ENCODE measurements at regions not wholly inside any gene's neighbourhood (a gene's known extent, or its start where the extent isn't known, plus 50 kb on each side); places are given as distances from the start of the nearest gene placed in this dataset.

DNA sequence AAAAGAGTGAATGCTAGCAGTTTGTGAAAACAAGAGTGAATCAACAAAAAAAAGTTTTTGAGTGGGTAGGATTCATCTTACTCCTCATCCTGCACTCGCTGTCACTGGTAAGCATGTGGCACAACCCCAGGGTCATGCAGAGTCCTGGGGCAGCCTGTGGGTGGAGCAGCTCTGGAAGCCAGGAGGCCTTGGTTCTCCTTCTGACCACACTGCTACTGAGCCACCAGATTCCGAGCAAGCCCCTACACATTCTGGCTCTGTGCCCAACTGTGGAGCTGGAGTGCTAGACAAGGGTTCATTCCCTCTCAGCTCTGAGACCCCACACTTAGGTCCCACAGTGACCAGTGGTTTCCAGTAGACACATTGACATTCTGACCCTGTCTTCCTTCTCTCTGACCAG, 670.6 kb downstream of the BCL11A start:
- no peaks in the 10 kb centered on the region for H3K36me3 Mint-ChIP-seq (ENCODE audit: insufficient read depth)
- no peaks in the 10 kb centered on the region for H3K27me3 Mint-ChIP-seq (ENCODE audit: low read depth)
- peaks cover 24% of the 10 kb centered on the region for H3K4me1 Mint-ChIP-seq (ENCODE audit: low read depth)
- no peak overlapping the region for H3K4me3 Mint-ChIP-seq
- H3K9me3 Mint-ChIP-seq = no peaks in the 10 kb centered on the region
- ATAC-seq = no peak
- DNase-seq = no peak

DNA sequence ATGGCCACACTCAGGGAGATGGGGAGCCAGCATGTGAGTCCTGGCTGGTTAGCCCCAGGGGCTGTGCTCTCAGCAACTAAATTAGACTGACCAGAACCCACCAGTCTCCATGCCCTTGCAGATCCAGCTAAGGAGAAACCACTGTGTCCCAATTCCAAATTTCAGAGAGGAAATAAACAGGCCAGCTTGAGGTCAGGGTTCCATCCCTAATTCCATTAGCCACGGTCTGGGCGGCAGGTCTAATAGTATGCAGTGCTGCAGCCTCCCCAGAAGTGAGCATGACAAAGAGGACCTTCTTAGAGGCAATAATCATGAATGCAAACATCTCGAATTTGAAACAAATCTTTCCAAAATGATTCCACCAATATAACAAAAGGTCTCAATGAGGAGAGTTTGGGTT, 671.2 kb downstream of the BCL11A start:
- H3K27me3 Mint-ChIP-seq (ENCODE audit: low read depth) = no peaks in the 10 kb centered on the region
- H3K36me3 Mint-ChIP-seq (ENCODE audit: insufficient read depth) = no peaks in the 10 kb centered on the region
- no peaks in the 10 kb centered on the region for H3K9me3 Mint-ChIP-seq
- no peak overlapping the region for H3K4me3 Mint-ChIP-seq
- peaks cover 18% of the 10 kb centered on the region for H3K4me1 Mint-ChIP-seq (ENCODE audit: low read depth)
- ATAC-seq = no peak
- no peak for DNase-seq

DNA sequence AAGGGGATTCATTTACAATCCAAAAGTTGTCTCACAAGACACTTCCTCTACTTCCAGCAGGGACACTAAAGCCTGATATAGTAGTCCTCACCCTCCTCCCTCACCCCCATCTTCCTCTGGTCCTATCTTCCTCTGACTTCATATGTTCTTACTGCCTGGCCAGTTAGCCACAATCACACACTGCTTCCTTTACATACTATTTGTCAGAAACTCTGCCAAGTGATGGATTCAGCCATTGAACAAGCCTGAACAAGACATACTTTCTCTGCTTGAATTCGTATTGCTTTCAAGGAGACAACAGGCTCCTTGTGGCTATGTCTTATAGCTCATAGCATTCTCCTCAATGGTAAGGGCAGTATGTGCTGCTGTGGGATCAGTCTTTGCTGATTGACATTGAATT, 672.2 kb downstream of the BCL11A start:
- no peak for ATAC-seq

DNA sequence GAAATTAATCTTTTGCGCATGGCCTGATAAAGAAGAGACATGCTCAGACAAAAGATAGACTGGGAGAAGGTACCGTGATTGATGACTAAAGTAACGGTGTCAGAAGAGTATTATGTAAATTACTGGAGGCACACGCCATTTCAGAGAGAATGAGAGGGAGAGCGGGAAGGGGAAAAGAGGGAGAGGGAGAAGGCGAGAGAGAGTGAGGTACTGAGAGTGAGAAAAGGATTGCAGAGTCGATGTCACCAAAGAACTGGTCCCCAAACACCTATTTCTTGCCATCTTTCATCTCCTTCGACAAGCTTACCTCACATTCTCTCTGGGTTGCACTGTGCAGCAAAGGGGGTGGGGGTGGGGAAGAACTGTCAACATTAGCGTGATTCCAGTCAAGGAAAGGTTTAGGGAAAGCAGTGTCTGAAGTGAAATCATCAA, 673.7 kb downstream of the BCL11A start:
- no peak for DNase-seq
- Mint-ChIP-seq H3K27me3 (ENCODE audit: low read depth) (no peaks in the 10 kb centered on the region), H3K36me3 (ENCODE audit: insufficient read depth) (no peaks in the 10 kb centered on the region), H3K4me3 (no peak overlapping the region), H3K4me1 (ENCODE audit: low read depth) (no peaks in the 10 kb centered on the region), H3K9me3 (no peaks in the 10 kb centered on the region)
- ATAC-seq = no peak

More for the DNA sequence above, 672.2 kb downstream of the BCL11A start:
- Mint-ChIP-seq H3K27me3 (ENCODE audit: low read depth) (no peaks in the 10 kb centered on the region), H3K36me3 (ENCODE audit: insufficient read depth) (no peaks in the 10 kb centered on the region), H3K9me3 (no peaks in the 10 kb centered on the region), H3K4me3 (no peak overlapping the region), H3K4me1 (ENCODE audit: low read depth) (peaks cover 9% of the 10 kb centered on the region)
- no peak for DNase-seq

DNA sequence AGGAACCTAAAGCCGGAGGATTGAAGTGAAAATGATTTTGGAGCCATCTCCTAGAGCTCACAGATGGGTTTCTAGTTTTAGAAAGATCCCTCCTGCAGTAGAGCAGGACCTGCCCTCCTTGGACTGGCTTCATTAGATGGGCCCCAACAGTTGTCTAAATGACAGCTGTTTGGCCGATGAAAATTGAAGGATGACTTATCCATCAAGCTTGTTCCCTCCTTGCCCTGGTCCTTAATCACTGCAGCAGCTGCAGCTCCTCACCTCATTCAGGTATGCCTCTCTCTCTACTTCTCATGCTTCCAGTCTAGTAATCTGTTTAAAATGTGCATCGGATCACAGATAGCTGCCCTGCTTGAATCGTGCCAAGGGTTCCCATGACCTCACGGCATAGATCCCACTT, 677.6 kb downstream of the BCL11A start:
- DNase-seq (no peak), ATAC-seq (no peak)
- Mint-ChIP-seq H3K27me3 (ENCODE audit: low read depth) (no peaks in the 10 kb centered on the region), H3K4me1 (ENCODE audit: low read depth) (no peaks in the 10 kb centered on the region), H3K36me3 (ENCODE audit: insufficient read depth) (no peaks in the 10 kb centered on the region), H3K9me3 (no peaks in the 10 kb centered on the region), H3K4me3 (no peak overlapping the region)

DNA sequence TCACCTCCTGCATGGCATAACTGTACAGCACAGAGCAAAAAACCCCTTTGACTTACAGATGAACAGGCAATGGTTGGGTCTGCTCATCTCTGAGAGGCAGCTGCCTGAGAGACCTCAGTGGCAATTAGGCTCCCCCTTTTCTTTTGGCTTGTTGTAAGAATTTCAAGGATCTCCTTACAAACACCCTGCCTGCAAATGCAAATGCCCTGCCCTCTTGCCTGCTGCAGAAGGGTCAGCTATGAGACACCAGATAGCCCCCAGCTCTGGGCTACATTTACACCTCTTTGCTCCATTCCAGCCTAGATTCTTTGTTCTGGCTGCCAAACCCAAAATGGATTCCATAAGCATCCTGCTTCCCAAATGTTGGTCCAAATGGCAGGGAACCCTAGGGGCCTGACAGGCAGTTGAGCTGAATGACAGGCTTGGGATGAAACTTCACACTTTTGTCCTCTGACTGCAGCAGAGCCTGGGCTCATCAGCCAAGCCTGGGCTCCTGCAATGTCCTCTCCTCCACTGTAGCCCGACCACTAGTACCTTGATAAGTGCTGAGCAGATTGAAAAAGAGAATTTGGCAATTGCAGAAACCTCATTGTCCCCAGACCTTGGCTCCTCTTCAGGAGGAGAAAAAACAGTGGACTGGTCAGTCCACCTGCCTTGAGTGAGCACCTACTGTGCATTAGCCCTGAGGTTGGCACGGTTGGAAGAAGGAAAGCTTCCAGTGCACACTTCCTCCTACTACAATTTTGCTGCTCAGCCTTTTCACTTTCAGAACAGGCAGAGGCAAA, 678.3 kb downstream of the BCL11A start:
- no peaks in the 10 kb centered on the region for H3K27me3 Mint-ChIP-seq (ENCODE audit: low read depth)
- H3K36me3 Mint-ChIP-seq (ENCODE audit: insufficient read depth) = no peaks in the 10 kb centered on the region
- no peaks in the 10 kb centered on the region for H3K4me1 Mint-ChIP-seq (ENCODE audit: low read depth)
- no peak for ATAC-seq
- H3K4me3 Mint-ChIP-seq = no peak overlapping the region
- no peak for DNase-seq
- no peaks in the 10 kb centered on the region for H3K9me3 Mint-ChIP-seq

DNA sequence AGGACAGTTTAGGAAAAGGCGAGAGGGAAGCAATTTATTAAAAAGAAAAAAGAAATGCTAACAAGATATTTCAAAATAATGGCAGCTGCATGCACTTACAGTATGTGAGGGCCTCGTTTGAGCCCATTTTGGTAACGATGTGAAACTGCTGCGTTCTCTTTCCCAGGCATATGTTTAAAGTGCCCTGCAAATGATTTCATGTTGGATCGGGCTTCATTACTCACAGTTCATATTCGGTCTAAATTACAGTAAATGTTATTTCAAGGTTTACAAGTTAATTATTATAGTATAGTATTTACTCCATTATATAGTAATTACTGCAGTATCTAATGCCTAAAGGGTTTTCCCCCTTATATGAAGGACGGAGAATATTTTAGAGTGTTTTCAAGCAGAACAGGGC, 679.1 kb downstream of the BCL11A start:
- Mint-ChIP-seq H3K36me3 (ENCODE audit: insufficient read depth) (no peaks in the 10 kb centered on the region), H3K27me3 (ENCODE audit: low read depth) (no peaks in the 10 kb centered on the region), H3K9me3 (no peaks in the 10 kb centered on the region), H3K4me1 (ENCODE audit: low read depth) (no peaks in the 10 kb centered on the region), H3K4me3 (no peak overlapping the region)
- DNase-seq (no peak), ATAC-seq (no peak)

DNA sequence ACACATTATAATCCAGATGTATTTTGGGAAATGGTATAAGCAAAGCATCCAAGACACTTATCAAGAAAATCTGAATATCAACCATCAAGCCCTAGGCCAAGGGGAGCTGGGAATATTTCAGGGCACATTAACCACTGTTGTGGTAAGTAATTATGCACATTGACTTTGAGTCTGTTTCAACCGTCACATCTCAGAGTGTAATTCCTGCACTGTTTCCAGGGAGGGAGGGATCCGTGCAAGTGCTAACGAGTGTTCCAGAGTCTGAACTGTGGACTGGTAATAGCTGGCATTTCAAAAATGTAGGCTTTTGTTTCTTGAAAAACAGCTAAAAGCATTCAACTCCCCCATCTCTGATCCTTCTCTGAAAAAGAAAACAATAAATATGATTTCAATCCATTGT, 681.6 kb downstream of the BCL11A start:
- H3K4me1 Mint-ChIP-seq (ENCODE audit: low read depth) = no peaks in the 10 kb centered on the region

DNA sequence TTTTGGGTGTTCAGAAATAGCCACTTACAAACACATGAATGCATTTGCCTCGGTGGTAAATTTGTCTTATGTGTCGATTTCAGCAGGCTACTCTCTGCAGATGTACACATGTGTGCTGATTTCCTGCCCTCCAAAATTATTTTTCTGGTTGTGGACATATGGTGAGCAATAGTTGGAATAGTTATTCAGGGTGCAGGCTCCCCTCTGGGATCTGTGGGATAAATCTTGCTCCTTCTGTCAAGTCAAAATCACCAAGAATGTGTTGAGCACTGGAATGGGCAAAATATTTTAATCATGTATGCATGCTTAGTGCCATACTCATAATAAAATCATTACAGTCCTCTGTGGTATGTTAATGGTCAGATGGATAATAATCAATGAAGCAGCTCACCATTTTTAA, 684.5 kb downstream of the BCL11A start:
- H3K4me1 Mint-ChIP-seq (ENCODE audit: low read depth) = no peaks in the 10 kb centered on the region
- DNase-seq (no peak), ATAC-seq (no peak)
- no peaks in the 10 kb centered on the region for H3K36me3 Mint-ChIP-seq (ENCODE audit: insufficient read depth)
- no peak overlapping the region for H3K4me3 Mint-ChIP-seq
- no peaks in the 10 kb centered on the region for H3K9me3 Mint-ChIP-seq
- H3K27me3 Mint-ChIP-seq (ENCODE audit: low read depth) = no peaks in the 10 kb centered on the region

More for the DNA sequence above, 681.6 kb downstream of the BCL11A start:
- Mint-ChIP-seq H3K4me3 (no peak overlapping the region), H3K27me3 (ENCODE audit: low read depth) (no peaks in the 10 kb centered on the region), H3K36me3 (ENCODE audit: insufficient read depth) (no peaks in the 10 kb centered on the region), H3K9me3 (no peaks in the 10 kb centered on the region)
- no peak for DNase-seq
- ATAC-seq = no peak

DNA sequence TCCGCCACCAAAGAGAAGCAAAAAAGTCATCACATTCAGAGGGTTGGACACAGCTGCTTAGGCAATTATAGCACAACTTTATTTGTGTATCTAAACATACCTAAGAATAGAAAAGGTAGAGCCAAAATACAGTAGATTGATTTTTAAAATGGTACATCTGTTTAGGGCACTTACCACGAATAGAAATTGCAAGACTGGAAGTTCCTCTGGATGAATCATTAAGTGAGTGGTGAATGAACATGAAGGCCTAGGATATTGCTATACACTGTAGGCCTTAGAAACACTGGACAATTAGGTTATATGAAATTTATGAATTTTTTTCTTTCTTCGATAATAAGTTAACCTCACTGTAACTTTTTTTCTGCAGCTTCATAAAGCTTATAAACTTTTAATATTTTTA, 687.0 kb downstream of the BCL11A start:
- Mint-ChIP-seq H3K36me3 (ENCODE audit: insufficient read depth) (no peaks in the 10 kb centered on the region), H3K4me1 (ENCODE audit: low read depth) (no peaks in the 10 kb centered on the region), H3K27me3 (ENCODE audit: low read depth) (no peaks in the 10 kb centered on the region), H3K9me3 (peaks cover 7% of the 10 kb centered on the region), H3K4me3 (no peak overlapping the region)
- DNase-seq = no peak
- ATAC-seq = no peak

DNA sequence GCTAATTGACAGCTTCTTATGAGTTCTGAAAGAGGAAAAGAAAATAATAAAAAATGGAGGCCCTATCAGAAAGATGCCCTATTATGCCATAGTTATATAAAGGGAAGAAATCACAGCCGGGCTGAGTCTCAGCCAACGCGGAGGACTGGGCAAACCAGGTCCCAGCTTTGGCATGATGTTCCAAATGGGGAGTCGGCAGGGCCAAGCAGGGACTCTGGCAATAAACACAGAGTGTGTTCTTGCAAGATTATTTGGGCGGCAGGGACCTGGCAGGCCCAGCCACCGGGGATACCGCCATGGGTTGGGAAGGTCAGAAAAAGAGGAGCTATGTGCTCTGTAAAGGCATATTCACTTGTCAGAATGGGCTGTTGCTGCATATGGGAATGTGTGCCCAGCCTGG, 694.9 kb downstream of the BCL11A start:
- no peaks in the 10 kb centered on the region for H3K4me1 Mint-ChIP-seq (ENCODE audit: low read depth)
- H3K9me3 Mint-ChIP-seq = peaks cover 10% of the 10 kb centered on the region
- no peak for DNase-seq
- no peaks in the 10 kb centered on the region for H3K36me3 Mint-ChIP-seq (ENCODE audit: insufficient read depth)
- ATAC-seq = no peak
- H3K4me3 Mint-ChIP-seq = no peak overlapping the region
- H3K27me3 Mint-ChIP-seq (ENCODE audit: low read depth) = no peaks in the 10 kb centered on the region

DNA sequence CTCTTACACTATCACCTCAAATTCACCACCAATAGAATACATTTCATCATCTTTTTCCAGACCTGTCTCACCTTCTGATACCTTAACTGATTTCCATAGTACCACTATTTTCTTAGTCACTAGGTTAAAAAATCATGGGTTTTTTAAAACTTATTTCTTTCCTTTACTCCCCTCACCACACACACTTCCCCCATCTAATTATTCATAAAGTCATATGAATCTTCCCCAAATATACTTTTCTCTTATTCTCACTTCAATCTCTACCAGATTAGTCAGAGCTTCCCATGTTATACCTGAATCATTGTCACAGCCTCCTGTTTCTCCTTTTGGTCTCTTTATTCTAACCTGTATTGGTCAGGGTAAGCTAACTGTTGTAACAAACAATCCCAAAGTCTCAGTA, 696.3 kb downstream of the BCL11A start:
- Mint-ChIP-seq H3K4me1 (ENCODE audit: low read depth) (no peaks in the 10 kb centered on the region), H3K4me3 (no peak overlapping the region)

DNA sequence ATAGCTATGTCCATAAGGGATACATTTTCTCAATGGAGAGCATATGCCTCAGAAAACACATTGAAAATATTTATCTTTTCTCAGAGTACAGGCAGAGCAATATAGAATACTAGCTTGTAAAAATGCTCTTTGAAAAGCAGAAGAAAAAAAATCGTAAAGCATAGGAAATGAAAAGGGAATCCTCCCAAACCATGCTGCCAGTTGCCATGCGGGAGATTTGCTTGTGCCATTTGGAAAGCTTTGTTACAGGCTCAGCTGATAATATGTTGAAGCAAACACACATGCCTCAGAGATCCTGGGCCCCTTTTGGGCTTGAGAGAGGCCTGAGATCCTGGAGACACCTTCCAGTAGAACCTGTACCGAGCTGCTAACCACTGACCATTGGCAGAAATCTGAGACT, 697.1 kb downstream of the BCL11A start:
- H3K4me1 Mint-ChIP-seq (ENCODE audit: low read depth) = no peaks in the 10 kb centered on the region
- no peaks in the 10 kb centered on the region for H3K36me3 Mint-ChIP-seq (ENCODE audit: insufficient read depth)
- no peak overlapping the region for H3K4me3 Mint-ChIP-seq
- peaks cover 4% of the 10 kb centered on the region for H3K9me3 Mint-ChIP-seq
- DNase-seq = no peak
- no peak for ATAC-seq
- H3K27me3 Mint-ChIP-seq (ENCODE audit: low read depth) = no peaks in the 10 kb centered on the region

More for the DNA sequence above, 696.3 kb downstream of the BCL11A start:
- ATAC-seq (peak in 1 of 2 donors; percentile 34), DNase-seq (no peak)
- Mint-ChIP-seq H3K36me3 (ENCODE audit: insufficient read depth) (no peaks in the 10 kb centered on the region), H3K27me3 (ENCODE audit: low read depth) (no peaks in the 10 kb centered on the region), H3K9me3 (peaks cover 7% of the 10 kb centered on the region)

DNA sequence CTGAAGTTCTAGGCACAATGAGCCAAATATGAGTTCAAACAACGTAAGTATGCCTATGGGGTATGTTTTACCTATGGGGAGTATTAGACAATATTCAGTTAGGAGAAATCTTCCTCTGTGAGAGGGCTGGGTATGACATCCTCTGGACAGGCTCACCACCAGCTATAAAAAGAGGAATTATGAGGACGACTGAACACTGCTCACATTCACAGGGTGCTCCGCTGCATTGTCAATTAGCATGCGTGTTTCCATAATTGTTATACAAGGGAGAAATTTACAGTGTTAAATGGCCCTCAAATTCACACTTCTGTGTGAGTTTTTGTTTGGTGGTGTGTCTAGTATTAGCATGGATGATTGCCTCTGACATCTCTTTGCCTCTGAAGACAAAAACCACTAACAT, 700.4 kb downstream of the BCL11A start:
- no peaks in the 10 kb centered on the region for H3K4me1 Mint-ChIP-seq (ENCODE audit: low read depth)
- ATAC-seq (no peak), DNase-seq (no peak)
- no peak overlapping the region for H3K4me3 Mint-ChIP-seq
- H3K9me3 Mint-ChIP-seq = no peaks in the 10 kb centered on the region
- no peaks in the 10 kb centered on the region for H3K27me3 Mint-ChIP-seq (ENCODE audit: low read depth)
- no peaks in the 10 kb centered on the region for H3K36me3 Mint-ChIP-seq (ENCODE audit: insufficient read depth)

DNA sequence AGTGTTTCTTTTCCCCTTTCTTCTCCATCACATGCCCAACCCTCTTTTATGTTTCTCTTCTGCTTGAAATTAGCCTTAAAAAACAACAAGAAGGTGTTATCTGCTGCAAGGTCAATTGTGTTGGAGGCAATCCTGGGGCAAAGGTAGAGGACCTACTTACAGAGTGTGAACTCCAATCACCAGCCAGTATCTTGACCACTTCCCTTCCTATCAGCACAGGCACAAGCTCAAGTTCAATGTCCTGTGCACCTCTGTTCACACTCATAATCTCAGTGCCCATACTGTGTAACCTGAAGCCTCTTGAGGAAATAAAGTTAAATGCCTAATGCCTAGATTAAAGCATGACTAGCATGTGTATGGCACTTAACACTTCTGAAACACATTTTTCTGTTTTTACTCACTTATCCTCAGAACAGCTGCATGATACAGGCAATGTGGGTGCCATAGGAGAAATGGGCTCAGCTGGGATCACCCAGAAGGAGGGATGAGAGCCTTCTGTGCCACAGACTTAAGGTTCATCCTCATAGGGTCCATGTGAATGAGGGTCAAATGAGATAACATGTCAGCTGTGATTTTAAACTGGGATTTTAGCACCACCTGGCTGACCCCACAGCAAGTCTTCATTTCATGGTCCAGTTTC, 701.5 kb downstream of the BCL11A start:
- H3K4me3 Mint-ChIP-seq = no peak overlapping the region

More for the DNA sequence above, 701.5 kb downstream of the BCL11A start:
- H3K27me3 Mint-ChIP-seq (ENCODE audit: low read depth) = no peaks in the 10 kb centered on the region
- H3K4me1 Mint-ChIP-seq (ENCODE audit: low read depth) = no peaks in the 10 kb centered on the region
- no peak for ATAC-seq
- H3K9me3 Mint-ChIP-seq = no peaks in the 10 kb centered on the region
- H3K36me3 Mint-ChIP-seq (ENCODE audit: insufficient read depth) = no peaks in the 10 kb centered on the region
- DNase-seq = no peak

All from activated T-cell treated with anti-CD3 and anti-CD28 coated beads, Interleukin-2, amount 50 U/mL, for 4 hours (primary cell).